IMR-90 (cell line): ENCODE measurements at regions not wholly inside any gene's neighbourhood (a gene's known extent, or its start where the extent isn't known, plus 50 kb on each side); places are given as distances from the start of the nearest gene placed in this dataset.

Source experiments
- ATAC-seq: fragments of 200-7000 bp; cut with Tn5 transposase; 2 replicates; pipeline ENCODE4 v1.9.1; 2020; ENCODE audit warnings: low read depth, mild to moderate bottlenecking, moderate library complexity
- BruUV-seq: library from RNA; stranded (reverse); fragments of 400-500 nt; replicated peaks from 2 replicates; lab custom pipeline; 2021; lab: Mats Ljungman, UMichigan
- CTCF ChIA-PET: fragments of 300-600 bp; formaldehyde crosslinking; extraction: SDS; loops from one replicate; lab custom pipeline; 2021; ENCODE audit warnings: antibody characterized with exemption; lab: Yijun Ruan, JAX
- POLR2A ChIA-PET: fragments of 300-600 bp; sonication (Branson Sonifier 250); formaldehyde crosslinking; loops from one replicate; lab custom pipeline; 2022; ENCODE audit warnings: antibody characterized with exemption; ENCODE audit not compliant: unreplicated experiment; lab: Charles Lee
- DNase-seq: peaks from one replicate; pipeline ENCODE4 v3.0.0; 2013
- H2AFZ ChIP-seq: replicated peaks from 2 replicates; pipeline ENCODE3; 2013; ENCODE audit warnings: low read length, mild to moderate bottlenecking; ENCODE audit not compliant: poor library complexity
- H2AK5ac ChIP-seq: 2 replicates; pipeline ENCODE4 v1.6.1; 2013; ENCODE audit warnings: low read depth, low read length, inconsistent platforms
- H2AK9ac ChIP-seq: replicated peaks from 2 replicates; pipeline ENCODE3; 2013; ENCODE audit warnings: mild to moderate bottlenecking, low read depth, low read length, moderate library complexity; ENCODE audit not compliant: poor library complexity
- H2BK120ac ChIP-seq: 2 replicates; pipeline ENCODE4 v1.6.1; 2013; ENCODE audit warnings: low read depth, low read length, inconsistent platforms
- H2BK15ac ChIP-seq: 3 replicates; pipeline ENCODE4 v1.6.1; 2013; ENCODE audit warnings: low read depth, low read length, inconsistent platforms
- H2BK20ac ChIP-seq: 2 replicates; pipeline ENCODE4 v1.6.1; 2013; ENCODE audit warnings: low read depth, mild to moderate bottlenecking, inconsistent platforms, low read length, moderate library complexity
- H2BK5ac ChIP-seq: 2 replicates; pipeline ENCODE4 v1.6.1; 2013; ENCODE audit warnings: mild to moderate bottlenecking, low read depth, low read length, inconsistent platforms; ENCODE audit not compliant: poor library complexity, severe bottlenecking
- H3K14ac ChIP-seq: replicated peaks from 2 replicates; pipeline ENCODE4 v1.6.1; 2013; ENCODE audit warnings: low read depth, low read length, inconsistent platforms
- H3K18ac ChIP-seq: 2 replicates; pipeline ENCODE4 v1.6.1; 2013; ENCODE audit warnings: low read depth, low read length, control low read depth
- H3K23ac ChIP-seq: 2 replicates; pipeline ENCODE4 v1.6.1; 2013; ENCODE audit warnings: low read depth, low read length, inconsistent platforms
- H3K27ac ChIP-seq: 2 replicates; pipeline ENCODE4 v1.5.1; 2013; ENCODE audit warnings: mild to moderate bottlenecking, control low read depth, low read length; ENCODE audit not compliant: insufficient read depth
- H3K27me3 ChIP-seq: 2 replicates; pipeline ENCODE4 v1.6.1; 2013; ENCODE audit warnings: low read length; ENCODE audit not compliant: control insufficient read depth, insufficient read depth
- H3K36me3 ChIP-seq: 2 replicates; pipeline ENCODE4 v1.6.1; 2013; ENCODE audit warnings: low read length, mixed read lengths; ENCODE audit not compliant: control insufficient read depth, insufficient read depth
- H3K4ac ChIP-seq: 2 replicates; pipeline ENCODE4 v1.6.1; 2013; ENCODE audit warnings: low read depth, low read length, inconsistent platforms
- H3K4me1 ChIP-seq: 2 replicates; pipeline ENCODE4 v1.6.1; 2013; ENCODE audit warnings: low read length, mixed read lengths; ENCODE audit not compliant: control insufficient read depth, insufficient read depth
- H3K4me2 ChIP-seq: 2 replicates; pipeline ENCODE4 v1.6.1; 2013; ENCODE audit warnings: low read depth, mild to moderate bottlenecking, control low read depth, low read length, moderate library complexity
- H3K4me3 ChIP-seq: 2 replicates; pipeline ENCODE4 v1.5.1; 2013; ENCODE audit warnings: low read depth, mild to moderate bottlenecking, control low read depth, low read length, moderate library complexity; ENCODE audit not compliant: insufficient read depth
- H3K56ac ChIP-seq: 2 replicates; pipeline ENCODE4 v1.6.1; 2013; ENCODE audit warnings: low read length, inconsistent platforms; ENCODE audit not compliant: insufficient read depth; ENCODE audit errors: extremely low read depth
- H3K79me1 ChIP-seq, 2 experiments: 2 replicates each; pipeline ENCODE4 v1.6.1; 2013; ENCODE audit warnings: low read length in 2 of 2, inconsistent platforms in 1 of 2, low read depth in 1 of 2
- H3K9ac ChIP-seq: 2 replicates; pipeline ENCODE4 v1.6.1; 2013; ENCODE audit warnings: low read depth, low read length, control low read depth
- H3K9me1 ChIP-seq: 2 replicates; pipeline ENCODE4 v1.6.1; 2013; ENCODE audit warnings: low read length, inconsistent platforms; ENCODE audit not compliant: insufficient read depth
- H3K9me3 ChIP-seq: 2 replicates; pipeline ENCODE4 v1.6.1; 2013; ENCODE audit warnings: low read length; ENCODE audit not compliant: control insufficient read depth, insufficient read depth
- H4K20me1 ChIP-seq: 2 replicates; pipeline ENCODE4 v1.6.1; 2013; ENCODE audit warnings: low read length, inconsistent platforms; ENCODE audit not compliant: insufficient read depth
- H4K5ac ChIP-seq: 2 replicates; pipeline ENCODE4 v1.6.1; 2013; ENCODE audit warnings: mild to moderate bottlenecking, low read depth, low read length, control low read depth
- H4K8ac ChIP-seq, 2 experiments: 2 replicates each; pipeline ENCODE4 v1.6.1; 2013; ENCODE audit warnings: low read depth in 2 of 2, low read length in 2 of 2, control low read depth in 1 of 2, inconsistent platforms in 1 of 2
- H4K91ac ChIP-seq: 2 replicates; pipeline ENCODE4 v1.6.1; 2013; ENCODE audit warnings: low read depth, low read length, inconsistent platforms; ENCODE audit not compliant: insufficient read depth
- CHD1 ChIP-seq: IDR thresholded peaks from 2 replicates; pipeline ENCODE4 v1.6.1; 2012; ENCODE audit warnings: low read depth, low read length, improper control_type of control experiment
- CTCF ChIP-seq: conservative IDR thresholded peaks from 2 replicates; pipeline ENCODE4 v1.5.1; 2012; ENCODE audit warnings: mild to moderate bottlenecking, low read depth, low read length, improper control_type of control experiment
- ELK1 ChIP-seq: fragments of 150-350 bp; IDR thresholded peaks from 2 replicates; pipeline ENCODE4 v1.6.1; 2016; ENCODE audit warnings: low read depth, mild to moderate bottlenecking, low read length, moderate library complexity, borderline replicate concordance
- FOS ChIP-seq: fragments of 150-350 bp; IDR thresholded peaks from 2 replicates; pipeline ENCODE4 v1.6.1; 2016; ENCODE audit warnings: low read depth, low read length
- POLR2A ChIP-seq: IDR thresholded peaks from 2 replicates; pipeline ENCODE4 v1.6.1; 2012; ENCODE audit warnings: mild to moderate bottlenecking, low read depth, low read length
- RCOR1 ChIP-seq: IDR thresholded peaks from 2 replicates; pipeline ENCODE4 v1.6.1; 2012; ENCODE audit warnings: mild to moderate bottlenecking, low read length, improper control_type of control experiment; ENCODE audit not compliant: insufficient replicate concordance
- RFX5 ChIP-seq: IDR thresholded peaks from 2 replicates; pipeline ENCODE4 v1.8.0; 2012; ENCODE audit warnings: low read depth, mild to moderate bottlenecking, low read length, moderate library complexity
- SMC3 ChIP-seq: fragments of 150-350 bp; IDR thresholded peaks from 2 replicates; pipeline ENCODE4 v1.6.1; 2016; ENCODE audit warnings: low read depth, mild to moderate bottlenecking, antibody characterized with exemption, low read length, moderate library complexity
- WGBS, 2 experiments: methylation state at CpG; one replicate each; pipeline versions ENCODE4 v1.1.5 to v1.1.7; 2013; ENCODE audit warnings: missing lambda C conversion rate in 2 of 2; ENCODE audit not compliant: insufficient read length in 1 of 2; ENCODE audit errors: extremely low coverage in 2 of 2; 5-methylcytosine and 5-hydroxymethylcytosine counted together
- dilution Hi-C: fragments of 300-500 bp; cut with HindIII; formaldehyde crosslinking; loops from one replicate; pipeline ENCODE4 v1.14.3; 2018; ENCODE audit warnings: low sequenced_read_pairs; ENCODE audit not compliant: unreplicated experiment
- in situ Hi-C: fragments of 300-500 bp; cut with MboI; formaldehyde crosslinking; loops from 3 replicates; pipeline ENCODE4 v1.14.3; 2019; ENCODE audit warnings: low sequenced_read_pairs, inconsistent platforms, mixed read lengths
- intact Hi-C: fragments of 100-400 bp; cut with micrococcal nuclease; formaldehyde crosslinking; loops from 2 replicates; pipeline ENCODE4 v1.10.0; 2022

- peak; percentile 27 for ATAC-seq
- no TSS peak for BruUV-seq
- H3K4me3 ChIP-seq = no peak overlapping the region
- no peak overlapping the region for H2BK120ac ChIP-seq
- ChIA-PET CTCF (no interaction called here), POLR2A (no interaction called here)
- H3K27ac ChIP-seq = no peak overlapping the region
- H3K4me1 ChIP-seq = no peaks in the 10 kb centered on the region
- no peak overlapping the region for H2BK5ac ChIP-seq
- H2AK9ac ChIP-seq = no peak overlapping the region
- H3K56ac ChIP-seq = no peak overlapping the region
- in situ Hi-C loops (no loop called here), intact Hi-C loops (no loop called here), dilution Hi-C loops (no loop called here)
- no peak overlapping the region for H3K14ac ChIP-seq
- H2AFZ ChIP-seq = no peak overlapping the region
- H4K91ac ChIP-seq = no peak overlapping the region
- TF ChIP-seq FOS = no peak
- TF ChIP-seq CHD1 = no peak
- no peak for TF ChIP-seq CTCF
- no peak for TF ChIP-seq ELK1
- no peak for TF ChIP-seq RFX5
- no peak for TF ChIP-seq POLR2A
- no peak for TF ChIP-seq SMC3
- TF ChIP-seq RCOR1 = no peak
- H3K4me2 ChIP-seq = no peak overlapping the region
- no peaks in the 10 kb centered on the region for H3K79me1 ChIP-seq
- no peaks in the 10 kb centered on the region for H3K9me1 ChIP-seq
- H3K18ac ChIP-seq = no peak overlapping the region
- H3K23ac ChIP-seq = no peak overlapping the region
- no peaks in the 10 kb centered on the region for H3K36me3 ChIP-seq
- H4K8ac ChIP-seq = no peak overlapping the region
- peaks cover 2% of the 10 kb centered on the region; the same call in 1 of the 2 replicates for H3K27me3 ChIP-seq
- H2BK20ac ChIP-seq = no peak overlapping the region
- no peak overlapping the region for H3K4ac ChIP-seq
- WGBS, 2 experiments = 0% methylated on average over 1 of the region's 9 CpGs; no CpG with 5 or more reads in 1 of the 2 experiments
- no peak overlapping the region for H2AK5ac ChIP-seq
- H2BK15ac ChIP-seq = no peak overlapping the region
- H3K9ac ChIP-seq = no peak overlapping the region
- H4K5ac ChIP-seq = no peak overlapping the region
- H4K20me1 ChIP-seq = no peaks in the 10 kb centered on the region
- no peaks in the 10 kb centered on the region for H3K9me3 ChIP-seq
- no peak for DNase-seq
Observed at GRCh38 chr13:40440990-40441820, 225.2 kb downstream of the FOXO1 start.
